Parathyroid adenoma (tissue), 2 donors: ENCODE measurements at regions not wholly inside any gene's neighbourhood (a gene's known extent, or its start where the extent isn't known, plus 50 kb on each side); places are given as distances from the start of the nearest gene placed in this dataset.

Experiments used
- H2AFZ ChIP-seq: fragments of 300-600 bp; sonication (generic); one replicate; pipeline ENCODE4 v1.7.0; 2017; ENCODE audit warnings: antibody characterized with exemption, mild to moderate bottlenecking
- H3K27ac ChIP-seq: fragments of 300-600 bp; sonication (generic); one replicate; pipeline ENCODE4 v1.7.0; 2017
- H3K27me3 ChIP-seq: fragments of 300-600 bp; sonication (generic); one replicate; pipeline ENCODE4 v1.7.0; 2017; ENCODE audit warnings: low read length; ENCODE audit not compliant: control insufficient read depth, insufficient read depth
- H3K36me3 ChIP-seq: fragments of 300-600 bp; sonication (generic); one replicate; pipeline ENCODE4 v1.7.0; 2017; ENCODE audit warnings: low read length; ENCODE audit not compliant: control insufficient read depth, insufficient read depth
- H3K4me1 ChIP-seq: fragments of 300-600 bp; sonication (generic); one replicate; pipeline ENCODE4 v1.7.0; 2017; ENCODE audit warnings: control low read depth
- H3K4me2 ChIP-seq: fragments of 300-600 bp; sonication (generic); one replicate; pipeline ENCODE4 v1.7.0; 2017; ENCODE audit warnings: low read length
- H3K4me3 ChIP-seq: fragments of 300-600 bp; sonication (generic); one replicate; pipeline ENCODE4 v1.7.0; 2017; ENCODE audit warnings: low read depth, low read length
- H3K79me2 ChIP-seq: fragments of 300-600 bp; sonication (generic); one replicate; pipeline ENCODE4 v1.7.0; 2017; ENCODE audit warnings: control low read depth
- H3K9ac ChIP-seq: fragments of 300-600 bp; sonication (generic); one replicate; pipeline ENCODE4 v1.7.0; 2017; ENCODE audit warnings: mild to moderate bottlenecking
- H3K9me3 ChIP-seq: fragments of 300-600 bp; sonication (generic); one replicate; pipeline ENCODE4 v1.7.0; 2017; ENCODE audit warnings: low read length; ENCODE audit not compliant: control insufficient read depth
- TF ChIP-seq, protein P1 (sequence below): fragments of 300-600 bp; sonication (generic); IDR thresholded peaks from one replicate; pipeline ENCODE4 v1.7.0; 2017; ENCODE audit warnings: antibody characterized with exemption, mild to moderate bottlenecking
- donor health status: primary hyperparathyroidism.

DNA sequence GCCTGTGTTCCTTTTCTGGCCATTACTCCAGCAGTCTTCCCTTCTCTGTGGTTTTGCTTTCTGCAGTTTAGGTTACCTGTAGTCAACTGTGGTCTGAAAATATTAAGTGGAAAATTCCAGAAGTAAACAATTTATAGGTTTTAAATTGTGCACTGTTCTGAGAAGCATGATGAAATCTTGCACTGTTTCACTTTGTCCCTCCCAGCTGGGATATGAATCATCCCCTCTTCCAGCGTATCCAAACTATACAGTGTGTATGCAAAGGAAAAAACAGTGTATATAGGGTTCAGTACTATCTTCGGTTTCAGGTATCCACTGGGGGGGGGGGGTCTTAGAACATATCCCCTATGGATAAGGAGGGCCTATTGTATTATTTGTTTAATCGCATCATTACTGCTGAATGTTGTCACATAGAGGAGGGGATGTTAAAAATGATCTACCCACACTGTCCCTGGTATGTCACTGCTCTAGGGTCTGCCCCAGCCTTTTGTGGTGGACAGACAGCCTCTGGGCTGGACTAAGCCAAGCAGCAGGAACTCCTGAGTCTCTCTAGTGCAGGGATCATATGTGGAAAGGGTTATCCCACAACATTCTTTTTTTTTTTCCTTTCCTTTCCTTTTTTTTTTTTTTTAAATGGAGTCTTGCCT, 109.1 kb upstream of the MAX start:
- Histone ChIP-seq H3K27ac (no peak overlapping the region), H3K9ac (no peak overlapping the region)

DNA sequence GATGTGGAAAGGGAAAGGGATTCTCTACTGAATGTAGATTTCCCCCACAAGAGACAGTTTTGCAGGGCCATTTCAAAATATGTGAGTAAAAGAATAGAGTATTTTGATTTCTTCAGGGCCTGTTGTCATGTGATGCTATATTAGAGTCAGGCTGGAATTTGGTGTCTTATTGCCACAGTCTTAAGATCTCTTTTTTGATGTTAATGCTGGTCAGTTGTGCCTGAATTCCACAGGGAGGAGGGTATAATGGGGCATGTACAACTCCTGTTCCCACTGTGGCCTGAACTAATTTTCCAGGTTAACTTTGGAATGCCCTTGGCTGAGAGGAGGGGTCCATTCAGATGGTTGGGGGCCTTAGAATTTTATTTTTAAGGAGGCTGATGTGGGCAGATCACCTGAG, 111.0 kb upstream of the MAX start:
- no peak overlapping the region for H3K4me3 ChIP-seq
- H3K9ac ChIP-seq: no peak overlapping the region
- H3K4me2 ChIP-seq: no peak overlapping the region
- no peaks in the 10 kb centered on the region for H3K79me2 ChIP-seq
- H3K27ac ChIP-seq: no peak overlapping the region
- no peaks in the 10 kb centered on the region for H3K27me3 ChIP-seq
- H3K4me1 ChIP-seq: peaks cover 3% of the 10 kb centered on the region
- no peak overlapping the region for H2AFZ ChIP-seq
- H3K36me3 ChIP-seq: no peaks in the 10 kb centered on the region
- TF ChIP-seq, protein P1, sequence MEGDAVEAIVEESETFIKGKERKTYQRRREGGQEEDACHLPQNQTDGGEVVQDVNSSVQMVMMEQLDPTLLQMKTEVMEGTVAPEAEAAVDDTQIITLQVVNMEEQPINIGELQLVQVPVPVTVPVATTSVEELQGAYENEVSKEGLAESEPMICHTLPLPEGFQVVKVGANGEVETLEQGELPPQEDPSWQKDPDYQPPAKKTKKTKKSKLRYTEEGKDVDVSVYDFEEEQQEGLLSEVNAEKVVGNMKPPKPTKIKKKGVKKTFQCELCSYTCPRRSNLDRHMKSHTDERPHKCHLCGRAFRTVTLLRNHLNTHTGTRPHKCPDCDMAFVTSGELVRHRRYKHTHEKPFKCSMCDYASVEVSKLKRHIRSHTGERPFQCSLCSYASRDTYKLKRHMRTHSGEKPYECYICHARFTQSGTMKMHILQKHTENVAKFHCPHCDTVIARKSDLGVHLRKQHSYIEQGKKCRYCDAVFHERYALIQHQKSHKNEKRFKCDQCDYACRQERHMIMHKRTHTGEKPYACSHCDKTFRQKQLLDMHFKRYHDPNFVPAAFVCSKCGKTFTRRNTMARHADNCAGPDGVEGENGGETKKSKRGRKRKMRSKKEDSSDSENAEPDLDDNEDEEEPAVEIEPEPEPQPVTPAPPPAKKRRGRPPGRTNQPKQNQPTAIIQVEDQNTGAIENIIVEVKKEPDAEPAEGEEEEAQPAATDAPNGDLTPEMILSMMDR: no peak
- H3K9me3 ChIP-seq: no peaks in the 10 kb centered on the region

More for the DNA sequence above, 109.1 kb upstream of the MAX start:
- Histone ChIP-seq H3K4me3 (no peak overlapping the region), H3K36me3 (no peaks in the 10 kb centered on the region), H3K27me3 (no peaks in the 10 kb centered on the region), H3K4me2 (no peak overlapping the region), H3K79me2 (no peaks in the 10 kb centered on the region), H3K9me3 (no peaks in the 10 kb centered on the region), H3K4me1 (peaks cover 3% of the 10 kb centered on the region), H2AFZ (no peak overlapping the region)
- TF ChIP-seq, protein P1: no peak

DNA sequence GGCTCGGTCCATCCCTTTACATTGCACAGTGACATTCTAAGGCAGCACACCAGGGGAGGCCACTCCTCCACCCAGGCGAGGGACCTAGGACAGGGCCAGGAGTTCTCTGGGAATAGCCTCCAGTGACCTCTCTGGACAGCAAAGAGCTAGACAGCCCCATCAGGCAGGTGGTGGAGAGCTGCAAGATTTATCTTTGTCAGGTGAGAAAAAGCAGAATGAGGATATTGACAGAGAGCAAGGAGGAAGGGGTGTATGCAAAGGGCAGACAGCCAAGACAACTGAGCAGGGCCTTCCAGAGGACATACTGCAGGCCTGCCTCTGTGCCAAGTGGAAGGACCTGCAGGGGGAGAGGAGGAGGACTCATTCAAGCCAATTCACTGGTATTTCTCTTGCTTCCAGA, 112.4 kb upstream of the MAX start:
- no peak overlapping the region for H3K27ac ChIP-seq
- H2AFZ ChIP-seq: peak overlapping the region; percentile 45
- no peaks in the 10 kb centered on the region for H3K9me3 ChIP-seq

DNA sequence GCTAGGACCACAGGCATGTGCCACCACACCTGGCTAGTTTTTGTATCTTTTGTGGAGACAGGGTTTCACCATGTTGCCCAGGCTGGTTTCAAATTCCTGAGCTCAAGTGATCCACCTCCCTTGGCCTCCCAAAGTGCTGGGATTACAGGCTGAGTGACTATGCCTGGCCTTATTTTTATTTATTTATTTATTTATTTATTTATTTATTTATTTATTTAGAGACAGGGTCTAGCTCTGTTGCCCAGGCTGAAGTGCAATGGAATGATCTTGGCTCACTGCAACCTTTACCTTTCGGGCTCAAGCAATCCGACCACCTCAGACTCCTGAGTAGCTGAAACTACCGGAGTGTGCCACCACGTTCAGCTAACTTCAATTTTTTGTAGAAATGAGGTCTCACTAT, 117.0 kb upstream of the MAX start:
- H3K79me2 ChIP-seq: no peaks in the 10 kb centered on the region
- no peak overlapping the region for H2AFZ ChIP-seq
- no peak overlapping the region for H3K4me2 ChIP-seq
- H3K27ac ChIP-seq: no peak overlapping the region
- no peaks in the 10 kb centered on the region for H3K27me3 ChIP-seq
- no peak overlapping the region for H3K4me3 ChIP-seq
- TF ChIP-seq, protein P1: no peak
- no peak overlapping the region for H3K9ac ChIP-seq
- no peaks in the 10 kb centered on the region for H3K9me3 ChIP-seq
- H3K36me3 ChIP-seq: no peaks in the 10 kb centered on the region
- H3K4me1 ChIP-seq: no peaks in the 10 kb centered on the region

More for the DNA sequence above, 112.4 kb upstream of the MAX start:
- Histone ChIP-seq H3K36me3 (no peaks in the 10 kb centered on the region), H3K4me2 (no peak overlapping the region), H3K27me3 (no peaks in the 10 kb centered on the region), H3K4me3 (no peak overlapping the region), H3K9ac (no peak overlapping the region), H3K79me2 (no peaks in the 10 kb centered on the region), H3K4me1 (peaks cover 3% of the 10 kb centered on the region)
- TF ChIP-seq, protein P1: no peak

DNA sequence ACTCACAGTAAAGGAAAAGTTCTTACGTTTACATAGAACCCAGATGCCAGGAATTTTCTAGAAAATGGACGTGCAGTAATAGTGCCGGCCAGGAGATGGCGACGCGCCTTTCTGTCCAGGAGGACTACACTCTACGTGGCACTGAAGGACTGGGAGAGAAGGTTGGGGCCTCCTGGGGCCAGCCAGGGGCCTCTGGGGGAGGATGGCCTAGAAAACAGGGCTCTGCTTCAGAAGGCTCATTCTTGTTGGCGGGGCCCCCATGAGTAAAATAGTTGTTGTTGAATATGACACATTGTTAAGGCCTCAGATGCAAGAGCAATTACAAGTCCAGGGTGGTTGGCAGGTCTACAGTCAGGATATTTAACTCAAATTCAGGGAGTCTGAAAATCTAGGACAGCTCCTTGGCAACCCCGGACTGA, 120.1 kb upstream of the MAX start:
- no peak overlapping the region for H3K9ac ChIP-seq
- TF ChIP-seq, protein P1: peak; percentile 86
- H2AFZ ChIP-seq: peak overlapping the region; percentile 80
- H3K4me1 ChIP-seq: peaks cover 6% of the 10 kb centered on the region
- H3K9me3 ChIP-seq: no peaks in the 10 kb centered on the region
- no peaks in the 10 kb centered on the region for H3K79me2 ChIP-seq
- no peak overlapping the region for H3K4me3 ChIP-seq
- no peak overlapping the region for H3K27ac ChIP-seq
- no peak overlapping the region for H3K4me2 ChIP-seq
- no peaks in the 10 kb centered on the region for H3K36me3 ChIP-seq
- H3K27me3 ChIP-seq: no peaks in the 10 kb centered on the region
